ENCODE measurements at regions not wholly inside any gene's neighbourhood (a gene's known extent, or its start where the extent isn't known, plus 50 kb on each side); places are given as distances from the start of the nearest gene placed in this dataset.

GRCh38 chr21:15171546-15171945, 106.7 kb upstream of the NRIP1 start:
- Histone ChIP-seq H3K36me3 (no peaks in the 10 kb centered on the region), H3K4me3 (no peak overlapping the region), H3K9me3 (replicated peaks) (no peaks in the 10 kb centered on the region), H3K27ac (no peak overlapping the region), H3K4me1 (no peaks in the 10 kb centered on the region), H3K27me3 (no peaks in the 10 kb centered on the region)
- DNase-seq: peak; percentile 25 to 57

- no peak overlapping the region for H3K4me3 ChIP-seq
- no peak for DNase-seq
- H3K4me1 ChIP-seq: no peaks in the 10 kb centered on the region
- no peaks in the 10 kb centered on the region for H3K27me3 ChIP-seq
- no peaks in the 10 kb centered on the region for H3K36me3 ChIP-seq
- no peak overlapping the region for H3K27ac ChIP-seq
- no peaks in the 10 kb centered on the region for H3K9me3 ChIP-seq (replicated peaks)
Observed at GRCh38 chr21:15172963-15173362, 108.2 kb upstream of the NRIP1 start.

- H3K36me3 ChIP-seq: no peaks in the 10 kb centered on the region
- H3K27me3 ChIP-seq: no peaks in the 10 kb centered on the region
- H3K4me1 ChIP-seq: no peaks in the 10 kb centered on the region
- no peaks in the 10 kb centered on the region for H3K9me3 ChIP-seq (replicated peaks)
- no peak for DNase-seq
- no peak overlapping the region for H3K4me3 ChIP-seq
- no peak overlapping the region for H3K27ac ChIP-seq
Observed at GRCh38 chr21:15174923-15175322, 110.1 kb upstream of the NRIP1 start.

GRCh38 chr21:15182731-15183130, 117.9 kb upstream of the NRIP1 start:
- H3K27ac ChIP-seq: no peak overlapping the region
- no peaks in the 10 kb centered on the region for H3K4me1 ChIP-seq
- H3K36me3 ChIP-seq: no peaks in the 10 kb centered on the region
- no peak for DNase-seq
- no peak overlapping the region for H3K4me3 ChIP-seq
- H3K9me3 ChIP-seq (replicated peaks): peaks cover 7% of the 10 kb centered on the region; the same call in 1 of the 2 replicates
- no peaks in the 10 kb centered on the region for H3K27me3 ChIP-seq

GRCh38 chr21:15183813-15184257, 119.0 kb upstream of the NRIP1 start:
- Histone ChIP-seq H3K36me3 (no peaks in the 10 kb centered on the region), H3K27me3 (no peaks in the 10 kb centered on the region), H3K9me3 (replicated peaks) (peaks cover 7% of the 10 kb centered on the region; the same call in 1 of the 2 replicates), H3K27ac (no peak overlapping the region), H3K4me1 (no peaks in the 10 kb centered on the region), H3K4me3 (no peak overlapping the region)
- DNase-seq: no peak

- no peak overlapping the region for H3K4me3 ChIP-seq
- H3K9me3 ChIP-seq (replicated peaks): no peaks in the 10 kb centered on the region
- H3K4me1 ChIP-seq: no peaks in the 10 kb centered on the region
- H3K27me3 ChIP-seq: no peaks in the 10 kb centered on the region
- DNase-seq: no peak
- H3K27ac ChIP-seq: no peak overlapping the region
- no peaks in the 10 kb centered on the region for H3K36me3 ChIP-seq
Observed at GRCh38 chr21:15190412-15190811, 125.6 kb upstream of the NRIP1 start.

- no peaks in the 10 kb centered on the region for H3K9me3 ChIP-seq (replicated peaks)
- H3K27ac ChIP-seq: no peak overlapping the region
- no peak overlapping the region for H3K4me3 ChIP-seq
- H3K4me1 ChIP-seq: no peaks in the 10 kb centered on the region
- H3K36me3 ChIP-seq: no peaks in the 10 kb centered on the region
- no peaks in the 10 kb centered on the region for H3K27me3 ChIP-seq
- no peak for DNase-seq
Observed at GRCh38 chr21:15190837-15191236, 126.0 kb upstream of the NRIP1 start.

- no peak overlapping the region for H3K27ac ChIP-seq
- no peaks in the 10 kb centered on the region for H3K27me3 ChIP-seq
- no peak overlapping the region for H3K4me3 ChIP-seq
- no peaks in the 10 kb centered on the region for H3K36me3 ChIP-seq
- no peak for DNase-seq
- H3K4me1 ChIP-seq: no peaks in the 10 kb centered on the region
- H3K9me3 ChIP-seq (replicated peaks): no peaks in the 10 kb centered on the region
Observed at GRCh38 chr21:15191342-15191741, 126.5 kb upstream of the NRIP1 start.

GRCh38 chr21:15192243-15192642, 127.4 kb upstream of the NRIP1 start:
- H3K9me3 ChIP-seq (replicated peaks): no peaks in the 10 kb centered on the region
- no peak for DNase-seq
- no peak overlapping the region for H3K27ac ChIP-seq
- no peaks in the 10 kb centered on the region for H3K36me3 ChIP-seq
- H3K4me3 ChIP-seq: no peak overlapping the region
- H3K27me3 ChIP-seq: no peaks in the 10 kb centered on the region
- H3K4me1 ChIP-seq: no peaks in the 10 kb centered on the region

GRCh38 chr21:15193937-15194336, 129.1 kb upstream of the NRIP1 start:
- Histone ChIP-seq H3K27me3 (no peaks in the 10 kb centered on the region), H3K4me1 (peaks cover 5% of the 10 kb centered on the region; the same call in 1 of the 2 replicates), H3K4me3 (no peak overlapping the region), H3K9me3 (replicated peaks) (no peaks in the 10 kb centered on the region), H3K36me3 (no peaks in the 10 kb centered on the region), H3K27ac (no peak overlapping the region)
- DNase-seq: no peak

- no peaks in the 10 kb centered on the region for H3K9me3 ChIP-seq (replicated peaks)
- DNase-seq: no peak
- H3K4me3 ChIP-seq: no peak overlapping the region
- H3K36me3 ChIP-seq: no peaks in the 10 kb centered on the region
- no peak overlapping the region for H3K27ac ChIP-seq
- H3K4me1 ChIP-seq: peaks cover 17% of the 10 kb centered on the region
- H3K27me3 ChIP-seq: no peaks in the 10 kb centered on the region
Observed at GRCh38 chr21:15195104-15195503, 130.3 kb upstream of the NRIP1 start.

GRCh38 chr21:15195768-15196167, 131.0 kb upstream of the NRIP1 start:
- peaks cover 22% of the 10 kb centered on the region for H3K4me1 ChIP-seq
- no peaks in the 10 kb centered on the region for H3K27me3 ChIP-seq
- no peaks in the 10 kb centered on the region for H3K36me3 ChIP-seq
- no peaks in the 10 kb centered on the region for H3K9me3 ChIP-seq (replicated peaks)
- H3K4me3 ChIP-seq: no peak overlapping the region
- no peak overlapping the region for H3K27ac ChIP-seq
- no peak for DNase-seq

- H3K27ac ChIP-seq: no peak overlapping the region
- no peak overlapping the region for H3K4me3 ChIP-seq
- H3K4me1 ChIP-seq: peaks cover 22% of the 10 kb centered on the region
- no peaks in the 10 kb centered on the region for H3K9me3 ChIP-seq (replicated peaks)
- no peaks in the 10 kb centered on the region for H3K36me3 ChIP-seq
- no peak for DNase-seq
- H3K27me3 ChIP-seq: no peaks in the 10 kb centered on the region
Observed at GRCh38 chr21:15197696-15198095, 132.9 kb upstream of the NRIP1 start.

- Histone ChIP-seq H3K4me1 (peaks cover 22% of the 10 kb centered on the region), H3K36me3 (no peaks in the 10 kb centered on the region), H3K27ac (peak overlapping the region; percentile 23), H3K9me3 (replicated peaks) (no peaks in the 10 kb centered on the region), H3K27me3 (no peaks in the 10 kb centered on the region), H3K4me3 (0 out of 2 replicates have a peak overlapping the region, but pooled peaks have one; percentile 6)
- peak; percentile 82 to 92 for DNase-seq
Observed at GRCh38 chr21:15199414-15200383, 134.9 kb upstream of the NRIP1 start.

GRCh38 chr21:15203740-15204139, 138.9 kb upstream of the NRIP1 start:
- no peaks in the 10 kb centered on the region for H3K27me3 ChIP-seq
- H3K27ac ChIP-seq: no peak overlapping the region
- no peak overlapping the region for H3K4me3 ChIP-seq
- H3K4me1 ChIP-seq: peaks cover 17% of the 10 kb centered on the region
- no peaks in the 10 kb centered on the region for H3K36me3 ChIP-seq
- no peak for DNase-seq
- H3K9me3 ChIP-seq (replicated peaks): no peaks in the 10 kb centered on the region

Data from SJCRH30 (cell line).